ENCODE measurements at regions not wholly inside any gene's neighbourhood (a gene's known extent, or its start where the extent isn't known, plus 50 kb on each side); places are given as distances from the start of the nearest gene placed in this dataset.

DNA sequence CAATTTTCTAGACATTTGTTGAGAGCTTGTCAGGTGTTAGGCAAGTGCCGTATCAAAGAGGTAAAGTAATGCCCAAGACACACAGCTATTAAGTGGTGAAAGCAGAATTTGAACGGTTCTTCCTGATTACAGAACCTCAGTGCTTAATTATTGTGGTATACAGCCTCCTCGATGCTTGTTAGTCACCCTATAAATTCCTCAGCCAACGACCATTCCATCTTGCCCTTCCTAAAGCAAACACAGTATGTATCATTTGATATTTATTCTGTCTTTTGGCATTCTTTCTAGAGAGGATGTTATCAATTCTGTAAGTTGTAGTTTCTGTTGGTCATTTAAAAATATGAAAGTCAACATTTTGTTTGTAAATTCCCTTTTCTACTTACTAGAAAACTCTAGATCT, 297.8 kb upstream of the BMP2 start:
- no peaks in the 10 kb centered on the region for H3K4me1 ChIP-seq (ENCODE audit: insufficient read depth)
- H3K27ac ChIP-seq: no peak overlapping the region
- no peak for DNase-seq
- TF ChIP-seq EP300 (IDR thresholded peaks at IDR 0.05): no peak
- TF ChIP-seq, protein P1, sequence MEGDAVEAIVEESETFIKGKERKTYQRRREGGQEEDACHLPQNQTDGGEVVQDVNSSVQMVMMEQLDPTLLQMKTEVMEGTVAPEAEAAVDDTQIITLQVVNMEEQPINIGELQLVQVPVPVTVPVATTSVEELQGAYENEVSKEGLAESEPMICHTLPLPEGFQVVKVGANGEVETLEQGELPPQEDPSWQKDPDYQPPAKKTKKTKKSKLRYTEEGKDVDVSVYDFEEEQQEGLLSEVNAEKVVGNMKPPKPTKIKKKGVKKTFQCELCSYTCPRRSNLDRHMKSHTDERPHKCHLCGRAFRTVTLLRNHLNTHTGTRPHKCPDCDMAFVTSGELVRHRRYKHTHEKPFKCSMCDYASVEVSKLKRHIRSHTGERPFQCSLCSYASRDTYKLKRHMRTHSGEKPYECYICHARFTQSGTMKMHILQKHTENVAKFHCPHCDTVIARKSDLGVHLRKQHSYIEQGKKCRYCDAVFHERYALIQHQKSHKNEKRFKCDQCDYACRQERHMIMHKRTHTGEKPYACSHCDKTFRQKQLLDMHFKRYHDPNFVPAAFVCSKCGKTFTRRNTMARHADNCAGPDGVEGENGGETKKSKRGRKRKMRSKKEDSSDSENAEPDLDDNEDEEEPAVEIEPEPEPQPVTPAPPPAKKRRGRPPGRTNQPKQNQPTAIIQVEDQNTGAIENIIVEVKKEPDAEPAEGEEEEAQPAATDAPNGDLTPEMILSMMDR (IDR thresholded peaks at IDR 0.05): no peak
- TF ChIP-seq POLR2A (IDR thresholded peaks at IDR 0.05): no peak
- H3K9me3 ChIP-seq: no peaks in the 10 kb centered on the region
- 58 to 61% (median 60%) methylated on average over 4 of the region's 4 CpGs for whole genome bisulfite sequencing, 3 donors
- intact Hi-C loops (cut with DNase I): no loop called here
- H3K27me3 ChIP-seq: no peaks in the 10 kb centered on the region
- no peak overlapping the region for H3K4me3 ChIP-seq
- H3K36me3 ChIP-seq: no peaks in the 10 kb centered on the region

DNA sequence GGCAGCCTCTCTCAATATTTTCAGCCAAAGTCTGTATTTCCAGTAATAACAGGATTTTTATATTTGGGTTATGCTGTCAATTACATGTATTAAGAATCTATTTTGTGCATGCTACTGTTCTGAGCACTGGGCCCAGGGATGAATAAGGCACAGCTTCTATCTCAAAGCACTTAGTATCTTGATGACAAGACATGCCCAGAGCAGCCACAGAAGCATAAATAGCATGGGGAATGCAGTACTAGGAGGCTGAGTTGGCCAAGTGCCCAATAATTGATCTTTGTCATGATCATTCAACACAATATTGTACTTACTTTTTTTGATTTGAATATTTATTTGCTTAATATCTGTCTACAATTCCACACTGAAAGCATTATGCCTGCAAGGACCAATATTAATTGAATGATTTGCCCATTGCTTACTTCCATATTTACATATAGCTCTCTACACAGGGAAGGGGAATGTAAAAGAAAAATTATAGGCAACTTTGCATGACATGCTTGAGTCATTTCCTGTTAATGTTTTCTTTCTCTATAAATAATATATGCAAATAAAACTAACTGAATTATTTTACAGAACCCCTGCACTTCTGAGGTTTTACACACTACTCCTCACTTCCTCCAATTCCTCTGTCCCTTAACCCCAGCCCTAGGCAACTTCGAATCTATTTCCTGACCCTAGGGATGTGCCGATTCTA, 298.9 kb upstream of the BMP2 start:
- intact Hi-C loops (cut with DNase I): no loop called here
- Histone ChIP-seq H3K27ac (no peak overlapping the region), H3K9me3 (no peaks in the 10 kb centered on the region), H3K4me1 (ENCODE audit: insufficient read depth) (no peaks in the 10 kb centered on the region), H3K27me3 (no peaks in the 10 kb centered on the region), H3K36me3 (no peaks in the 10 kb centered on the region), H3K4me3 (no peak overlapping the region)
- 60 to 62% (median 61%) methylated on average over 2 of the region's 2 CpGs for WGBS, 3 donors
- TF ChIP-seq EP300 (IDR thresholded peaks at IDR 0.05): no peak
- TF ChIP-seq, protein P1 (IDR thresholded peaks at IDR 0.05): no peak
- TF ChIP-seq POLR2A (IDR thresholded peaks at IDR 0.05): no peak
- no peak for DNase-seq

DNA sequence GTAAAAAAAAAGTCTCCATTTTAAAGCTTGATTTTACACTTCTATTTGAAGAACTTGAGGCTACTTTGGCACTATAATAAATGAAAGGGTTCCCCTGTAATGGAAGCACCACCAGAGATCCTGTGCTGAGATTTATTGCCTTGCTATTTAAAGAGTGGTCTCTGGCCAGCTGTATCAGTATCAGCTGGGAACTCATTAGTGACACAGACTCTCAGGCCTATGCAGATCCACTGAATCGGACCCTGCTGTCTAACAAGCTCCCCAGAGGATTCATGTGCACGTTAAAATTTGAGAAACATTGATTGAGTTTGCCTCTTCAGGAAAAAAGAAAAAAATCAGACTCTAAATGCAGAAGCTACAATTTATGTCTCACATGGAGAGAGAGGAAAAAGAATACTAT, 299.9 kb upstream of the BMP2 start:
- no peaks in the 10 kb centered on the region for H3K9me3 ChIP-seq
- no peaks in the 10 kb centered on the region for H3K36me3 ChIP-seq
- no peaks in the 10 kb centered on the region for H3K4me1 ChIP-seq (ENCODE audit: insufficient read depth)
- H3K27me3 ChIP-seq: no peaks in the 10 kb centered on the region
- 39 to 54% (median 54%) methylated on average over 2 of the region's 2 CpGs for WGBS, 3 donors
- intact Hi-C loops (cut with DNase I): no loop called here
- no peak for TF ChIP-seq POLR2A (IDR thresholded peaks at IDR 0.05)
- TF ChIP-seq, protein P1 (IDR thresholded peaks at IDR 0.05): no peak
- no peak for TF ChIP-seq EP300 (IDR thresholded peaks at IDR 0.05)
- DNase-seq: no peak
- no peak overlapping the region for H3K4me3 ChIP-seq
- H3K27ac ChIP-seq: no peak overlapping the region

DNA sequence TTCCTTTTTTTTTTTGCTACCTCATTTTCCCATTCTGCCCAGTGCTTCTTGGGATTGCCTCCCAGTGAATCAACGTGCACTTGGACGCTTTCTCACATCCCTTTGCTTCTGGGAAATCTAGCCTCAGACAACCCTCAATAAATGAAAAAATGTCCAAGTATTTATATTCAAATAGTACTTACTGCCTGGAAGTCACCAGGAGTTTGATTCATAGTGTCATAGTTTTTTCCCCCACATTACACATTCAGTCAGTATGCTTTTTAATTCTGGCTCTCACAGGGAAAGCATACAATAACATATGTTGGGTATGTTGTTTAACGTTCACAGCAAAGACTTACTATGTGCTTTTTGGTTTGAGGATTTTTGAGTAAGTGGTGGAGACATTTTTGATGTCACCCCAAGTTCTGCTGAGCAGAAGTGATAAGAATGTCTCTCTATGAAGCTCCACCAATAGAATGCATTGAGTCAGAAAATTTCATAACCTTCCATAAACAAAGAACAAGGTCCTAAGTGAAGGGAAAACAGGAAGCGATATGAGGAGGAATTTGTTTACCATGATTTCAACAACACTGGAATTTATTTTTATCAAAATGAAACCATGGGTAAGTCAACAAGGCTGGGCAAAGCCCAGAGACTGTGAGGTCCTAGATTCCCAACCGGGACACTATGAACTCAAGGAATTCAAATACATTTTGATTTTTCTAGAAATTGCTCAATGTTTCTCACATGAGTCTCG, 301.2 kb upstream of the BMP2 start:
- DNase-seq: no peak
- H3K27me3 ChIP-seq: no peaks in the 10 kb centered on the region
- intact Hi-C loops (cut with DNase I): no loop called here
- H3K4me1 ChIP-seq (ENCODE audit: insufficient read depth): no peaks in the 10 kb centered on the region
- no peak overlapping the region for H3K4me3 ChIP-seq
- WGBS, 3 donors: 23 to 51% (median 28%) methylated on average over 6 of the region's 6 CpGs
- H3K27ac ChIP-seq: no peak overlapping the region
- H3K36me3 ChIP-seq: no peaks in the 10 kb centered on the region
- TF ChIP-seq POLR2A (IDR thresholded peaks at IDR 0.05) (no peak), EP300 (IDR thresholded peaks at IDR 0.05) (no peak)
- TF ChIP-seq, protein P1 (IDR thresholded peaks at IDR 0.05): no peak
- no peaks in the 10 kb centered on the region for H3K9me3 ChIP-seq

All from ovary (tissue), 7 donors.